GM12878 (cell line): ENCODE measurements at regions not wholly inside any gene's neighbourhood (a gene's known extent, or its start where the extent isn't known, plus 50 kb on each side); places are given as distances from the start of the nearest gene placed in this dataset.

Experiments
- BCLAF1 ChIP-seq: fragments of 450-650 bp; IDR thresholded peaks from 2 replicates; pipeline ENCODE4 v1.6.1; 2017; ENCODE audit warnings: antibody characterized with exemption, mild to moderate bottlenecking, moderate library complexity
- CBX3 ChIP-seq: fragments of 200-600 bp; sonication (generic); IDR thresholded peaks from 2 replicates; pipeline ENCODE4 v1.6.1; 2016; ENCODE audit warnings: low read depth, borderline replicate concordance
- HSF1 ChIP-seq: fragments of 150-350 bp; IDR thresholded peaks from 2 replicates; pipeline ENCODE4 v1.6.1; 2014; ENCODE audit warnings: mild to moderate bottlenecking, low read depth, low read length
- MTA2 ChIP-seq: fragments of 450-650 bp; IDR thresholded peaks from 2 replicates; pipeline ENCODE4 v1.6.1; 2016; ENCODE audit warnings: low read depth, mild to moderate bottlenecking, moderate library complexity
- MXI1 ChIP-seq: fragments of 150-350 bp; IDR thresholded peaks from 2 replicates; pipeline ENCODE4 v1.6.1; 2011; ENCODE audit warnings: low read depth, mild to moderate bottlenecking, inconsistent platforms, low read length, improper control_type of control experiment
- POLR2AphosphoS5 ChIP-seq: IDR thresholded peaks from 2 replicates; pipeline ENCODE4 v1.6.1; 2011; ENCODE audit warnings: mild to moderate bottlenecking, low read length, inconsistent platforms
- RELB ChIP-seq: fragments of 450-650 bp; IDR thresholded peaks from 2 replicates; pipeline ENCODE4 v1.6.1; 2017; ENCODE audit warnings: low read depth, mild to moderate bottlenecking, moderate library complexity
- SKIL ChIP-seq: fragments of 450-650 bp; IDR thresholded peaks from 2 replicates; pipeline ENCODE4 v1.6.1; 2017; ENCODE audit warnings: mild to moderate bottlenecking, low read depth, inconsistent platforms; ENCODE audit not compliant: poor library complexity, severe bottlenecking
- SUZ12 ChIP-seq: fragments of 200-600 bp; sonication (generic); IDR thresholded peaks from one replicate; pipeline ENCODE4 v1.6.1; 2018; ENCODE audit warnings: antibody characterized with exemption, mild to moderate bottlenecking; ENCODE audit not compliant: unreplicated experiment

GRCh38 chr4:164614329-164614728, 139.6 kb upstream of the SMIM31 start (continued):
- TF ChIP-seq HSF1, result no peak
- TF ChIP-seq BCLAF1, result no peak
- no peak for TF ChIP-seq MXI1
- TF ChIP-seq SKIL, result no peak
- no peak for TF ChIP-seq CBX3
- no peak for TF ChIP-seq RELB
- no peak for TF ChIP-seq SUZ12
- TF ChIP-seq POLR2AphosphoS5, result no peak
- TF ChIP-seq MTA2, result no peak
